GM23338 (cell line): ENCODE measurements at regions not wholly inside any gene's neighbourhood (a gene's known extent, or its start where the extent isn't known, plus 50 kb on each side); places are given as distances from the start of the nearest gene placed in this dataset.
"Not testable (repeated sequence)": the region's sequence is repeated elsewhere in the genome, so short reads cannot be mapped to it uniquely, and the experiment has no call there.

Experiments used
- CREB1 ChIP-seq: fragments of 250-450 bp; sonication (Bioruptor Pico); IDR thresholded peaks from 2 replicates; pipeline ENCODE4 v1.5.0; 2020; ENCODE audit warnings: low read depth, mild to moderate bottlenecking, moderate library complexity
- EZH2 ChIP-seq: fragments of 200-600 bp; sonication (generic); IDR thresholded peaks from one replicate; pipeline ENCODE4 v1.8.0; 2017; ENCODE audit warnings: antibody characterized with exemption, mild to moderate bottlenecking, low read depth; ENCODE audit not compliant: unreplicated experiment
- EZH2phosphoT487 ChIP-seq: fragments of 200-600 bp; sonication (generic); IDR thresholded peaks from one replicate; pipeline ENCODE4 v1.8.1; 2018; ENCODE audit warnings: antibody characterized with exemption; ENCODE audit not compliant: unreplicated experiment
- JUNB ChIP-seq: IDR thresholded peaks from one replicate; pipeline ENCODE4 v1.6.1; 2016; ENCODE audit warnings: antibody characterized with exemption; ENCODE audit not compliant: unreplicated experiment
- NANOG ChIP-seq: IDR thresholded peaks from 2 replicates; pipeline ENCODE4 v1.6.1; 2016; ENCODE audit warnings: antibody characterized with exemption, borderline replicate concordance
- POLR2AphosphoS5 ChIP-seq: IDR thresholded peaks from 2 replicates; pipeline ENCODE4 v1.6.1; 2016; ENCODE audit warnings: antibody characterized with exemption, low read depth
- REST ChIP-seq: IDR thresholded peaks from one replicate; pipeline ENCODE4 v1.6.1; 2018; ENCODE audit warnings: antibody characterized with exemption; ENCODE audit not compliant: unreplicated experiment
- ZNF114 ChIP-seq: fragments of 250-450 bp; sonication (Bioruptor Pico); IDR thresholded peaks from 2 replicates; pipeline ENCODE4 v1.5.0; 2020; ENCODE audit warnings: mild to moderate bottlenecking, moderate library complexity
- ZNF331 ChIP-seq: fragments of 250-450 bp; sonication (Bioruptor Pico); IDR thresholded peaks from 2 replicates; pipeline ENCODE4 v1.5.0; 2020; ENCODE audit warnings: low read depth, mild to moderate bottlenecking, moderate library complexity
- TF ChIP-seq, protein P1 (sequence below), 2 experiments: fragments of 200-600 bp in 1 of 2; sonication (generic) in 1 of 2; conservative IDR thresholded peaks; 2 replicates each; pipeline versions ENCODE4 v1.5.1 to v1.6.1; 2016 to 2017; ENCODE audit warnings: antibody characterized with exemption in 2 of 2, low read depth in 2 of 2, mild to moderate bottlenecking in 2 of 2, moderate library complexity in 1 of 2
- TF ChIP-seq, protein P2 (sequence below): IDR thresholded peaks from 2 replicates; pipeline ENCODE4 v1.6.1; 2016; ENCODE audit warnings: antibody characterized with exemption
- TF ChIP-seq, protein P3 (sequence below): fragments of 250-450 bp; sonication (Bioruptor Pico); IDR thresholded peaks from 2 replicates; pipeline ENCODE4 v1.5.0; 2020; ENCODE audit warnings: mild to moderate bottlenecking, moderate library complexity

GRCh38 chr7:86375602-86376001 lies 268.1 kb upstream of the GRM3 start:
- not testable (repeated sequence) for TF ChIP-seq EZH2; REST; ZNF114 (CRISPR knock-in tag); EZH2phosphoT487; POLR2AphosphoS5; NANOG; CREB1 (CRISPR knock-in tag); JUNB; ZNF331 (CRISPR knock-in tag)
- TF ChIP-seq, protein P1, sequence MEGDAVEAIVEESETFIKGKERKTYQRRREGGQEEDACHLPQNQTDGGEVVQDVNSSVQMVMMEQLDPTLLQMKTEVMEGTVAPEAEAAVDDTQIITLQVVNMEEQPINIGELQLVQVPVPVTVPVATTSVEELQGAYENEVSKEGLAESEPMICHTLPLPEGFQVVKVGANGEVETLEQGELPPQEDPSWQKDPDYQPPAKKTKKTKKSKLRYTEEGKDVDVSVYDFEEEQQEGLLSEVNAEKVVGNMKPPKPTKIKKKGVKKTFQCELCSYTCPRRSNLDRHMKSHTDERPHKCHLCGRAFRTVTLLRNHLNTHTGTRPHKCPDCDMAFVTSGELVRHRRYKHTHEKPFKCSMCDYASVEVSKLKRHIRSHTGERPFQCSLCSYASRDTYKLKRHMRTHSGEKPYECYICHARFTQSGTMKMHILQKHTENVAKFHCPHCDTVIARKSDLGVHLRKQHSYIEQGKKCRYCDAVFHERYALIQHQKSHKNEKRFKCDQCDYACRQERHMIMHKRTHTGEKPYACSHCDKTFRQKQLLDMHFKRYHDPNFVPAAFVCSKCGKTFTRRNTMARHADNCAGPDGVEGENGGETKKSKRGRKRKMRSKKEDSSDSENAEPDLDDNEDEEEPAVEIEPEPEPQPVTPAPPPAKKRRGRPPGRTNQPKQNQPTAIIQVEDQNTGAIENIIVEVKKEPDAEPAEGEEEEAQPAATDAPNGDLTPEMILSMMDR (conservative IDR thresholded peaks at IDR 0.05; ENCODE audit: low read depth in 2 of 2), result not testable (repeated sequence)
- TF ChIP-seq, protein P2, sequence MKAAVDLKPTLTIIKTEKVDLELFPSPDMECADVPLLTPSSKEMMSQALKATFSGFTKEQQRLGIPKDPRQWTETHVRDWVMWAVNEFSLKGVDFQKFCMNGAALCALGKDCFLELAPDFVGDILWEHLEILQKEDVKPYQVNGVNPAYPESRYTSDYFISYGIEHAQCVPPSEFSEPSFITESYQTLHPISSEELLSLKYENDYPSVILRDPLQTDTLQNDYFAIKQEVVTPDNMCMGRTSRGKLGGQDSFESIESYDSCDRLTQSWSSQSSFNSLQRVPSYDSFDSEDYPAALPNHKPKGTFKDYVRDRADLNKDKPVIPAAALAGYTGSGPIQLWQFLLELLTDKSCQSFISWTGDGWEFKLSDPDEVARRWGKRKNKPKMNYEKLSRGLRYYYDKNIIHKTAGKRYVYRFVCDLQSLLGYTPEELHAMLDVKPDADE, result not testable (repeated sequence)
- TF ChIP-seq, protein P3, sequence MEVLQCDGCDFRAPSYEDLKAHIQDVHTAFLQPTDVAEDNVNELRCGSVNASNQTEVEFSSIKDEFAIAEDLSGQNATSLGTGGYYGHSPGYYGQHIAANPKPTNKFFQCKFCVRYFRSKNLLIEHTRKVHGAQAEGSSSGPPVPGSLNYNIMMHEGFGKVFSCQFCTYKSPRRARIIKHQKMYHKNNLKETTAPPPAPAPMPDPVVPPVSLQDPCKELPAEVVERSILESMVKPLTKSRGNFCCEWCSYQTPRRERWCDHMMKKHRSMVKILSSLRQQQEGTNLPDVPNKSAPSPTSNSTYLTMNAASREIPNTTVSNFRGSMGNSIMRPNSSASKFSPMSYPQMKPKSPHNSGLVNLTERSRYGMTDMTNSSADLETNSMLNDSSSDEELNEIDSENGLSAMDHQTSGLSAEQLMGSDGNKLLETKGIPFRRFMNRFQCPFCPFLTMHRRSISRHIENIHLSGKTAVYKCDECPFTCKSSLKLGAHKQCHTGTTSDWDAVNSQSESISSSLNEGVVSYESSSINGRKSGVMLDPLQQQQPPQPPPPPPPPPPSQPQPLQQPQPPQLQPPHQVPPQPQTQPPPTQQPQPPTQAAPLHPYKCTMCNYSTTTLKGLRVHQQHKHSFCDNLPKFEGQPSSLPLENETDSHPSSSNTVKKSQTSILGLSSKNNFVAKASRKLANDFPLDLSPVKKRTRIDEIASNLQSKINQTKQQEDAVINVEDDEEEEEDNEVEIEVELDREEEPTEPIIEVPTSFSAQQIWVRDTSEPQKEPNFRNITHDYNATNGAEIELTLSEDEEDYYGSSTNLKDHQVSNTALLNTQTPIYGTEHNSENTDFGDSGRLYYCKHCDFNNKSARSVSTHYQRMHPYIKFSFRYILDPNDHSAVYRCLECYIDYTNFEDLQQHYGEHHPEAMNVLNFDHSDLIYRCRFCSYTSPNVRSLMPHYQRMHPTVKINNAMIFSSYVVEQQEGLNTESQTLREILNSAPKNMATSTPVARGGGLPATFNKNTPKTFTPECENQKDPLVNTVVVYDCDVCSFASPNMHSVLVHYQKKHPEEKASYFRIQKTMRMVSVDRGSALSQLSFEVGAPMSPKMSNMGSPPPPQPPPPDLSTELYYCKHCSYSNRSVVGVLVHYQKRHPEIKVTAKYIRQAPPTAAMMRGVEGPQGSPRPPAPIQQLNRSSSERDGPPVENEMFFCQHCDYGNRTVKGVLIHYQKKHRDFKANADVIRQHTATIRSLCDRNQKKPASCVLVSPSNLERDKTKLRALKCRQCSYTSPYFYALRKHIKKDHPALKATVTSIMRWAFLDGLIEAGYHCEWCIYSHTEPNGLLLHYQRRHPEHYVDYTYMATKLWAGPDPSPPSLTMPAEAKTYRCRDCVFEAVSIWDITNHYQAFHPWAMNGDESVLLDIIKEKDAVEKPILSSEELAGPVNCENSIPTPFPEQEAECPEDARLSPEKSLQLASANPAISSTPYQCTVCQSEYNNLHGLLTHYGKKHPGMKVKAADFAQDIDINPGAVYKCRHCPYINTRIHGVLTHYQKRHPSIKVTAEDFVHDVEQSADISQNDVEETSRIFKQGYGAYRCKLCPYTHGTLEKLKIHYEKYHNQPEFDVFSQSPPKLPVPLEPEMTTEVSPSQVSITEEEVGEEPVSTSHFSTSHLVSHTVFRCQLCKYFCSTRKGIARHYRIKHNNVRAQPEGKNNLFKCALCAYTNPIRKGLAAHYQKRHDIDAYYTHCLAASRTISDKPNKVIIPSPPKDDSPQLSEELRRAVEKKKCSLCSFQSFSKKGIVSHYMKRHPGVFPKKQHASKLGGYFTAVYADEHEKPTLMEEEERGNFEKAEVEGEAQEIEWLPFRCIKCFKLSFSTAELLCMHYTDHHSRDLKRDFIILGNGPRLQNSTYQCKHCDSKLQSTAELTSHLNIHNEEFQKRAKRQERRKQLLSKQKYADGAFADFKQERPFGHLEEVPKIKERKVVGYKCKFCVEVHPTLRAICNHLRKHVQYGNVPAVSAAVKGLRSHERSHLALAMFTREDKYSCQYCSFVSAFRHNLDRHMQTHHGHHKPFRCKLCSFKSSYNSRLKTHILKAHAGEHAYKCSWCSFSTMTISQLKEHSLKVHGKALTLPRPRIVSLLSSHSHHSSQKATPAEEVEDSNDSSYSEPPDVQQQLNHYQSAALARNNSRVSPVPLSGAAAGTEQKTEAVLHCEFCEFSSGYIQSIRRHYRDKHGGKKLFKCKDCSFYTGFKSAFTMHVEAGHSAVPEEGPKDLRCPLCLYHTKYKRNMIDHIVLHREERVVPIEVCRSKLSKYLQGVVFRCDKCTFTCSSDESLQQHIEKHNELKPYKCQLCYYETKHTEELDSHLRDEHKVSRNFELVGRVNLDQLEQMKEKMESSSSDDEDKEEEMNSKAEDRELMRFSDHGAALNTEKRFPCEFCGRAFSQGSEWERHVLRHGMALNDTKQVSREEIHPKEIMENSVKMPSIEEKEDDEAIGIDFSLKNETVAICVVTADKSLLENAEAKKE (CRISPR knock-in tag), result not testable (repeated sequence)
